ENCODE measurements at regions not wholly inside any gene's neighbourhood (a gene's known extent, or its start where the extent isn't known, plus 50 kb on each side); places are given as distances from the start of the nearest gene placed in this dataset.

DNA sequence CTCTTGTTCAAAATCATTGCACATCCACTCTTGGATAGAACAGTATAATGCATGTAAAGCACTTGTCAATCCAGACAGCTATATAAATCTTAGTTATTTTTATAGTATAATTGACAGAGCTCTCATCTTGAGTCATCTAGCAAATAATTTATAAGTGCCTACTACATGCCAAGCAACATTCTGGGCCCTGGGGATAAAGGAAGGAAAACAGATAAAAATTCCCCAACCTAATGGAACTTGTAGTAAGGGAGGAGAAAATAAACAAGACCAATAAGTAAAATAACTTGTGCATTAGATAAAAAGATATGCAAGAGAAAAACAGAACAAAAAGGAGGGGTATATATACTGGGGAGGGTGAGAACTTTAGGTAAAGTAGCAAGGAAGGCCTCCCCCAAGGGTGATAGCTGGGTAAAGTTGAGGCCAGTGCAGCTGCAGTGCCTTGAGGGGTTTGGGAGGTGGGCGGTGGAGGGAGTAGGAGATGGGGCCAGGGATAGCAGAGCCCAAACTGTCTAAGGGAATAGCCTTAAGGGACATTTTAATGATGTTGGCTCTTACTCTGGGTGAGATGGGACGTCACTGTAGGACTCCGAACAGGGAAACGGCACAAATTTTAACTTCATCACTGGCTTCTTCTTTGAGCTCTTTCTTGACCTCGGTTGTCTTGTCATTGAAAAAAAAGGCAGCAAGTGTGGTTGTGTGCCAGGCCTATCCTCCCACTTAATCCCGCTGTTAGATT is 79.3 kb upstream of the SEC61G start:
- no peak for TF ChIP-seq EZH2 (IDR thresholded peaks at IDR 0.05; ENCODE audit: borderline replicate concordance, low read length)
- TF ChIP-seq, protein P1, sequence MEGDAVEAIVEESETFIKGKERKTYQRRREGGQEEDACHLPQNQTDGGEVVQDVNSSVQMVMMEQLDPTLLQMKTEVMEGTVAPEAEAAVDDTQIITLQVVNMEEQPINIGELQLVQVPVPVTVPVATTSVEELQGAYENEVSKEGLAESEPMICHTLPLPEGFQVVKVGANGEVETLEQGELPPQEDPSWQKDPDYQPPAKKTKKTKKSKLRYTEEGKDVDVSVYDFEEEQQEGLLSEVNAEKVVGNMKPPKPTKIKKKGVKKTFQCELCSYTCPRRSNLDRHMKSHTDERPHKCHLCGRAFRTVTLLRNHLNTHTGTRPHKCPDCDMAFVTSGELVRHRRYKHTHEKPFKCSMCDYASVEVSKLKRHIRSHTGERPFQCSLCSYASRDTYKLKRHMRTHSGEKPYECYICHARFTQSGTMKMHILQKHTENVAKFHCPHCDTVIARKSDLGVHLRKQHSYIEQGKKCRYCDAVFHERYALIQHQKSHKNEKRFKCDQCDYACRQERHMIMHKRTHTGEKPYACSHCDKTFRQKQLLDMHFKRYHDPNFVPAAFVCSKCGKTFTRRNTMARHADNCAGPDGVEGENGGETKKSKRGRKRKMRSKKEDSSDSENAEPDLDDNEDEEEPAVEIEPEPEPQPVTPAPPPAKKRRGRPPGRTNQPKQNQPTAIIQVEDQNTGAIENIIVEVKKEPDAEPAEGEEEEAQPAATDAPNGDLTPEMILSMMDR (IDR thresholded peaks at IDR 0.05; ENCODE audit: low read length), result no peak

All from OCI-LY1 (cell line).